ENCODE measurements at regions not wholly inside any gene's neighbourhood (a gene's known extent, or its start where the extent isn't known, plus 50 kb on each side); places are given as distances from the start of the nearest gene placed in this dataset.

GRCh38 chr1:87450615-87451209 lies 122.0 kb downstream of the LMO4 start:
- TF ChIP-seq CTCF (IDR thresholded peaks at IDR 0.05) (no peak), POLR2A (IDR thresholded peaks at IDR 0.05) (no peak), EP300 (IDR thresholded peaks at IDR 0.05) (no peak), POLR2AphosphoS5 (IDR thresholded peaks at IDR 0.05) (no peak)
